Fibroblast of lung (primary cell): ENCODE measurements at regions not wholly inside any gene's neighbourhood (a gene's known extent, or its start where the extent isn't known, plus 50 kb on each side); places are given as distances from the start of the nearest gene placed in this dataset.

Experiments
- DNase-seq, 2 donors: peaks; one replicate each; pipeline versions ENCODE4 v3.0.0 to v3.0.0-alpha.2; 2010; ENCODE audit warnings: low read depth in 2 of 2
- H2AFZ ChIP-seq: 2 replicates; pipeline ENCODE4 v1.5.1; 2012; ENCODE audit warnings: low read length, control low read depth, inconsistent platforms
- H3K27ac ChIP-seq: 2 replicates; pipeline ENCODE4 v1.5.1; 2011; ENCODE audit warnings: low read length, control low read depth; ENCODE audit not compliant: insufficient read depth
- H3K27me3 ChIP-seq: 2 replicates; pipeline ENCODE4 v1.5.1; 2011; ENCODE audit warnings: mild to moderate bottlenecking, low read length; ENCODE audit not compliant: control insufficient read depth, insufficient read depth
- H3K36me3 ChIP-seq: 2 replicates; pipeline ENCODE4 v1.5.1; 2011; ENCODE audit warnings: low read length; ENCODE audit not compliant: control insufficient read depth, insufficient read depth
- H3K4me1 ChIP-seq: 2 replicates; pipeline ENCODE4 v1.5.1; 2011; ENCODE audit warnings: low read length; ENCODE audit not compliant: control insufficient read depth, insufficient read depth; ENCODE audit errors: extremely low read depth
- H3K4me2 ChIP-seq: 2 replicates; pipeline ENCODE4 v1.5.1; 2011; ENCODE audit warnings: low read length, control low read depth; ENCODE audit not compliant: insufficient read depth; ENCODE audit errors: extremely low read depth
- H3K4me3 ChIP-seq, 4 experiments: fragments of 200-600 bp in 1 of 4; sonication (generic) in 1 of 4; replicated peaks in 1 of 4; 2 replicates each; pipeline ENCODE4 v1.5.1; 2011 to 2016; ENCODE audit warnings: low read length in 4 of 4, low read depth in 3 of 4, mild to moderate bottlenecking in 3 of 4, control low read depth in 2 of 4, inconsistent platforms in 1 of 4, mixed read lengths in 1 of 4; ENCODE audit not compliant: insufficient read depth in 1 of 4; ENCODE audit errors: control extremely low read depth in 1 of 4
- H3K79me2 ChIP-seq: 2 replicates; pipeline ENCODE4 v1.5.1; 2012; ENCODE audit warnings: mild to moderate bottlenecking, low read length, inconsistent platforms; ENCODE audit not compliant: control insufficient read depth, insufficient read depth
- H3K9ac ChIP-seq: 2 replicates; pipeline ENCODE4 v1.5.1; 2011; ENCODE audit warnings: mild to moderate bottlenecking, low read length, control low read depth; ENCODE audit not compliant: insufficient read depth
- H3K9me3 ChIP-seq: 2 replicates; pipeline ENCODE4 v1.5.1; 2012; ENCODE audit warnings: low read depth, low read length; ENCODE audit not compliant: control insufficient read depth, insufficient read depth
- H4K20me1 ChIP-seq: 2 replicates; pipeline ENCODE4 v1.5.1; 2011; ENCODE audit warnings: low read length; ENCODE audit not compliant: control insufficient read depth, insufficient read depth; ENCODE audit errors: extremely low read depth
- EZH2 ChIP-seq: IDR thresholded peaks from 2 replicates; pipeline ENCODE4 v1.5.1; 2012; ENCODE audit warnings: low read length, control low read depth, mild to moderate bottlenecking; ENCODE audit errors: missing control alignments
- TF ChIP-seq, protein P1 (sequence below), 2 donors: IDR thresholded peaks in 1 of 2; conservative IDR thresholded peaks in 1 of 2; 1 replicate in 1 of 2; 2 replicates in 1 of 2; pipeline ENCODE4 v1.5.1; 2011 to 2012; ENCODE audit warnings: low read length in 2 of 2, control low read depth in 1 of 2, inconsistent platforms in 1 of 2, low read depth in 1 of 2, mild to moderate bottlenecking in 1 of 2

DNA sequence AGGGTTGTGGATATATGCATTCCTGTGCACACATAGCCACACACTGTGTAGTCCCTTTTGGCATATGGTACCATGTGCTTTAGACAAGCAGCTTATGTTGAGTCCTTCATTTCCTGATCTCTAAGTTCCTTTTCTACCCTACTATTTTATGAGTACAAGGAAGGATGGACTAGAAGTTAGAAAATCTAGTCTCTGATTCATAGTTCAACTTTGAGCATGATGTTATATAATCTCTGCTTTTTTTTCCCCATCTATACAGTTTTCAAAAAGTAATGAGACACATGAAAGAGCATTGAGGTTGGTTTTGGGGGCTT lies 123.6 kb downstream of the PLEKHG1 start:
- Histone ChIP-seq H3K9ac (no peak overlapping the region), H3K36me3 (no peaks in the 10 kb centered on the region), H3K27ac (no peak overlapping the region), H3K4me3 (no peak overlapping the region), H3K27me3 (no peaks in the 10 kb centered on the region), H3K79me2 (no peaks in the 10 kb centered on the region), H3K4me2 (no peak overlapping the region), H3K4me1 (no peaks in the 10 kb centered on the region), H4K20me1 (no peaks in the 10 kb centered on the region), H3K9me3 (no peaks in the 10 kb centered on the region), H2AFZ (no peak overlapping the region)
- TF ChIP-seq, protein P1, sequence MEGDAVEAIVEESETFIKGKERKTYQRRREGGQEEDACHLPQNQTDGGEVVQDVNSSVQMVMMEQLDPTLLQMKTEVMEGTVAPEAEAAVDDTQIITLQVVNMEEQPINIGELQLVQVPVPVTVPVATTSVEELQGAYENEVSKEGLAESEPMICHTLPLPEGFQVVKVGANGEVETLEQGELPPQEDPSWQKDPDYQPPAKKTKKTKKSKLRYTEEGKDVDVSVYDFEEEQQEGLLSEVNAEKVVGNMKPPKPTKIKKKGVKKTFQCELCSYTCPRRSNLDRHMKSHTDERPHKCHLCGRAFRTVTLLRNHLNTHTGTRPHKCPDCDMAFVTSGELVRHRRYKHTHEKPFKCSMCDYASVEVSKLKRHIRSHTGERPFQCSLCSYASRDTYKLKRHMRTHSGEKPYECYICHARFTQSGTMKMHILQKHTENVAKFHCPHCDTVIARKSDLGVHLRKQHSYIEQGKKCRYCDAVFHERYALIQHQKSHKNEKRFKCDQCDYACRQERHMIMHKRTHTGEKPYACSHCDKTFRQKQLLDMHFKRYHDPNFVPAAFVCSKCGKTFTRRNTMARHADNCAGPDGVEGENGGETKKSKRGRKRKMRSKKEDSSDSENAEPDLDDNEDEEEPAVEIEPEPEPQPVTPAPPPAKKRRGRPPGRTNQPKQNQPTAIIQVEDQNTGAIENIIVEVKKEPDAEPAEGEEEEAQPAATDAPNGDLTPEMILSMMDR (conservative IDR thresholded peaks at IDR 0.05 in 1 of 2, IDR thresholded peaks at IDR 0.05 in 1 of 2; ENCODE audit: low read depth in 1 of 2, low read length in 2 of 2): no peak
- no peak for TF ChIP-seq EZH2
- DNase-seq: peak in 1 of 2 donors; percentile 14

- TF ChIP-seq EZH2: no peak
- TF ChIP-seq, protein P1 (conservative IDR thresholded peaks at IDR 0.05 in 1 of 2, IDR thresholded peaks at IDR 0.05 in 1 of 2; ENCODE audit: low read depth in 1 of 2, low read length in 2 of 2): no peak
- no peak overlapping the region for H3K9ac ChIP-seq
- no peaks in the 10 kb centered on the region for H3K9me3 ChIP-seq
- no peaks in the 10 kb centered on the region for H4K20me1 ChIP-seq
- H2AFZ ChIP-seq: no peak overlapping the region
- no peaks in the 10 kb centered on the region for H3K36me3 ChIP-seq
- H3K79me2 ChIP-seq: no peaks in the 10 kb centered on the region
- H3K4me3 ChIP-seq: no peak overlapping the region
- DNase-seq: peak in 1 of 2 donors; percentile 34
- H3K4me2 ChIP-seq: no peak overlapping the region
- no peak overlapping the region for H3K27ac ChIP-seq
- no peaks in the 10 kb centered on the region for H3K4me1 ChIP-seq
- no peaks in the 10 kb centered on the region for H3K27me3 ChIP-seq
Measured at GRCh38 chr6:150723857-150724256, 124.2 kb downstream of the PLEKHG1 start.

DNA sequence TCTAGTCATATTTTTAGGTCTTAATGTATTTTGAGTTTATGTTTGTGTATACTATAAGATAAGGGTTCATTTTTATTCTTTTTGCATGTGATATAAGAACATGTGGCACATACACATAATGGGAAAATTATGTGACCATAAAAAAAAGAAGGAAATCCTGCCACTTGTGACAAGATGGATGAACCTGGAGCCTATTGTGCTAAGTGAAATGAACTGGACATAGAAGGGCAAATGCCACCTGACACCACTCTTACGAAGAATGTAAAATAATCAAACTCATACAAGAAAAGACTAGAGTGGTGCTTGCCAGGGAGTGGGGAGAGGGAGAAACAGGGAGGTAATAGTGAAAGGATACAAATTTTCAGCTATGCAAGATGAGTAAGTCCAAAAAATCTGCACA lies 126.1 kb downstream of the PLEKHG1 start:
- no peaks in the 10 kb centered on the region for H3K36me3 ChIP-seq
- H3K4me2 ChIP-seq: no peak overlapping the region
- H3K4me1 ChIP-seq: no peaks in the 10 kb centered on the region
- H3K9me3 ChIP-seq: no peaks in the 10 kb centered on the region
- no peaks in the 10 kb centered on the region for H4K20me1 ChIP-seq
- no peak overlapping the region for H2AFZ ChIP-seq
- H3K27ac ChIP-seq: no peak overlapping the region
- H3K27me3 ChIP-seq: no peaks in the 10 kb centered on the region
- H3K9ac ChIP-seq: no peak overlapping the region
- no peaks in the 10 kb centered on the region for H3K79me2 ChIP-seq
- no peak for TF ChIP-seq EZH2
- TF ChIP-seq, protein P1 (conservative IDR thresholded peaks at IDR 0.05 in 1 of 2, IDR thresholded peaks at IDR 0.05 in 1 of 2; ENCODE audit: low read depth in 1 of 2, low read length in 2 of 2): no peak
- H3K4me3 ChIP-seq: no peak overlapping the region
- DNase-seq: no peak
